GM19025 (cell line): ENCODE measurements at regions not wholly inside any gene's neighbourhood (a gene's known extent, or its start where the extent isn't known, plus 50 kb on each side); places are given as distances from the start of the nearest gene placed in this dataset.

Experiments used
- ATAC-seq: cut with Tn5 transposase; IDR thresholded peaks from one replicate; pipeline ENCODE4 v1.9.1; 2021; ENCODE audit warnings: mild to moderate bottlenecking, low read depth, moderate library complexity; ENCODE audit not compliant: unreplicated experiment

DNA sequence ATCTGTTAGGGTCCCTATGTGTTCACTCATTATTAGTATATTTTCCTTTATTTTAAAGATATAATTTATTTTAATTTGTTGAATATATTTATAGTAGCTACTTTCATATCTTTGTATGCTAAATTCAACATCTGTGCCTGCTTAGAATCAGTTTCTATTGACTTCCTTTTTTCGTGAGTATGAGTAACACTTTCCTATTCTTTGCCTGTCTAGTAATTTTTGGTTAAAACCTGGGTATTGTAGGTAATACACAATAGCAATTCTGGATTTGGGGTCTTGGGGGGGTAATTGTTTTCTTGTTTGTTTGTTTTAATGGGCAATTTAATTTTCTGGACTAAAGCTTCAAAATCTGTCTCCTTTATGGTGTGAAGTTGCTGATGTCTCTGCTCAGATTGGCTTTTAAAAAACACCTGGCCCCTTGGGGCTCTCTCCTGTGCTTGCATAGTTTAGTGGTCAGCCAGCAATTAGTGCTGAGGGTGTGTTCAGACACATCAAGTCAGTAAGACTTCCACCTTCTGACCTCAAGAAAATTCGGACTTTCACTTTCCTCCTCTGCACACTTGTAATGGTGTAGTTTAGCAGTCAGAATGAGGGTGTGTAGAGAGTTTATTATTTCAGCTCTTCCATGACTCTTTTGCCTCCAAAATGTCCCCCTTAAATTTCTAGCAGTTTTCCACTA is 124.4 kb upstream of the MAP1B start:
- no peak for ATAC-seq

DNA sequence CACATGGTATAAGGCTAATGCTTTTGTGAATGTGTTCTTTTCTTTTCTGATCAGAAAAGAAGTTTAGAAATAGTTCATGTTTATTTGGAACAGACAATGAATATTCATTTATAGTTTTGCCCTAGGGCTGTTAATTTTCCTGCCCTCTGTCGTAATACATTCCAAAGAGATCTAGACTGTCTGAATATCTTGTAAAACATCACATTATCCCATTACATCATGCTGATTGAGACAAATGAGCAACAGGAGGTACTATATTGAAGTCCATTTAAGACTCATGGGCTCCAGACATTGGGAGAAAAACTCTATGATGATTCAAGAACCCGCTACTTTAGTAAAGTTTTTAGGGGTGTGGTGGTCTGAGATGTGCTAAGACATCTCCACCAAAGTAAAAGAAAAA is 121.2 kb upstream of the MAP1B start:
- no peak for ATAC-seq

DNA sequence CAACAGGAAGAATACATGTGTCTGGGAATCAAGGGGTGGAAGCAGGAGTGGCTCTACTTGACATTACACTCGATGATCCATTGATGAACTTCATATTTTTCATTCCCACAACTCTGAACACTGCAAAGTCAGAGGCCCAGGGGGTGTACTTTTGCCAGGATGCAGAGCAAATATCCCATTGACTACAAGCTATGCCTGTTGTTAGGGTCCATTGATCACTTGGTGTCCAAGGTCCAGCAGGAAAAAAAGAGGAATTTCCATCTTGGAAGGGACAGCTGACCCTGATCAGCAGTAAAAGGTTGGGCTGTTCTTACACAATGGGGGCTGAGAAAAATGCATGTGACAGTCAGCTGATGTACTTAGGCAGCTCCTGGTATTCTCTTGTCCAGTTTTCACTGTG is 118.5 kb upstream of the MAP1B start:
- no peak for ATAC-seq

DNA sequence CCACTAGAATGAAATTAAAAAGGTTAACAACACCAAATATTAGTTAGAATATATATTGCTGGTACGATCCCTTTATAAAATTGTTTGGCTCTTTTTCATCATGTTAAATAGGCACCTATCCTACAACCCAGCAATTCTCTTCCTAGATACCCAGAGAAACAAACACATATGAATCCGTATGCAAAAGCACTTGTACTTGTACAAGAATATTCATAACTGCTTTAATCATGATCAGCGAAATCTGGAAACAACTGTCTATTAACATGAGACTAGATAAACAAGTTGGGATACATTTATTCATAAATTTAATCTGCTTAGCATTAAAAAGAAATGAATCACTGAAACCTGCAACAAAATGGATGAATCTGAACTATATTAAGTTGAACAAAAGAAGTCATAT is 113.7 kb upstream of the MAP1B start:
- ATAC-seq = no peak

DNA sequence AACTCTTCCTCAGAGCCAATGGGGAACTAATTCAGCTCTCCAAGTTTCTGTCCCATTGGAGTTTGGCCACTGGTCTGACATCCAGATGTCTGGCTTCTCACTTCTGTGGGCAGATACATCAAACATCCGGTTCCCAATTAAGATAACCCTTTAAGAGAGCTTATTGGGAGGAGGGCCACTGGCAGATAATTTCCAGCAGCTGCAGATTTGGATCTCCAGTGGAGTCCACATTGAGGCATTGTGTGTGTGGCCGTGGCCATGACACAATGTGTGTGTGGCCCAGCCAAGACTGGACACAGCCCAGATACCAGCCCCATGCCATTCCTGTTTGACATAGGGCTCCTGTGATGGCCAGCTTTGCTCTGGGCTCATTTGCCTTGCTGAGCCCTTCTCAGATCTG is 110.5 kb upstream of the MAP1B start:
- no peak for ATAC-seq

DNA sequence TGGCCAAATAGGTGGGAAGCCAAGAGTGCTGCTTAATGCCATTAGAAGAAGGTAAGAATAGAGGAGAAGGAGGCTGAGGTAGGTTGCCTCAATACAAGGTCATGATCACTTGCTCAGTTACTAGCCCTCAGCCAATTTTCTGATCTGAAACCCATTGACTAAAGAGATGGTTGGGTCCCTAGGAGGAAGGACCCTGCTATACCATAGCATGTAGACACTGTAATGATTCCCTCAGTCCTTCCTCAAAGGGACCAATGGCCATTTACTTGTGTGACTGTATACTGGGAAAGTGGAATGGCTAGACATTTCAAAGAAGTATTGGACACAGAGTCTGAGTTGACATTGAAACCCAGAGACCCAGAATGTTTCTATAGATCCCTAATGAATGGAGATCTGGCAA is 108.5 kb upstream of the MAP1B start:
- no peak for ATAC-seq

DNA sequence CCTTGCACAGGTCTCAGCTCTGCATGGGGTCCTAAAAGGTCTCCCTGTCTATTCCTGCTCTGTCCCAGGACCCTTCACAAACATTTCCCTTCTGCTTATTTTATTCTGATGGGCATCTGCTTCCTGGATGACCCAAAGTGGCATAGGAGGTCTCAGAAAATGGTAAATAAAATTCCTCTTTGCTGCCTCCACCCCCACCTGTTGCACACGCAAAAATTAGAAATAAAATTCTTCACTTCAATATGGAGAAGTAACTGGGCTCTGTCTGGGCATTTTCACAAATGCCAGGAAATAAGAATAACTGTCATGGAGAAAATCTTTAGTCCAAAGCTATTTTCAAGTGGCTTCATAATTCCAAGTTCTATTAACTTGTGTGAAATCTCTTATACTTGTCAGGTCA is 106.6 kb upstream of the MAP1B start:
- no peak for ATAC-seq

DNA sequence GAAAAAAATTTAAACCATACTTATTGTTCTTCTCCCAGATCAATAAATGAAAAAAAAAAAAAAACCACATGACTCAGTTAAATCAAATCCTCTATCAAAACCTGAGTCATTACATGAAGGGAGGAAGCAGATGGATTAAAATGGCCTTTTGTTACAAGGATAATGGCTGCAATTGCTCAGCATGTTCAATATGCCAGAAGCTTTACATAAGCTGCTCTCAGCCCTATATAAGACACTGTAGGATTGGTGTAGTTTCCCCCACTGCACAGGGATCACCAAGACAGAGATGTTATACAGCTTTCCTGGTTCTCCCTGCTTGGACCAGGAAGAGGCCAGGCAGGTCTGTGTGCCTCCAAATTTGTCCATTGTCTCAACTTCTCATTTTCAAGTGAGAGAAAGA is 101.6 kb upstream of the MAP1B start:
- ATAC-seq = no peak

DNA sequence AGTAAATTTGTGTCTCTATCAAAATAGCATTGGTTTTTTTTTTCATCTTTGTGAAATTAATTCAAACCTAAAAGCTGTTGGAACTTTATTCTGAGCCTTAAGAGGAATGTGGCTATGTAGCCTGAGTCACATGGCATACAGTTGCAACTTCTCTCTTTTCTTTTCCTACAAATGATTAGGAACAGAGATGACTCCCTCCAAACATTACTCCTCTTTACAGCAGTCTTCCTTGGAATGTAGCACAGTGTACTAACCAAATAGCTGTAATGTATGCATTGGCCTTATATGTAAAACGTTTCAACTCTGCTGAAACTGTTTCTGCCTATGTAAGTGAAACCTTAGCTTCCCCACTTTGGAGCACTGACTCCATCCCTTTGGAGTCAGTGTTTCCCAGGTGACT is 100.9 kb upstream of the MAP1B start:
- ATAC-seq = no peak

DNA sequence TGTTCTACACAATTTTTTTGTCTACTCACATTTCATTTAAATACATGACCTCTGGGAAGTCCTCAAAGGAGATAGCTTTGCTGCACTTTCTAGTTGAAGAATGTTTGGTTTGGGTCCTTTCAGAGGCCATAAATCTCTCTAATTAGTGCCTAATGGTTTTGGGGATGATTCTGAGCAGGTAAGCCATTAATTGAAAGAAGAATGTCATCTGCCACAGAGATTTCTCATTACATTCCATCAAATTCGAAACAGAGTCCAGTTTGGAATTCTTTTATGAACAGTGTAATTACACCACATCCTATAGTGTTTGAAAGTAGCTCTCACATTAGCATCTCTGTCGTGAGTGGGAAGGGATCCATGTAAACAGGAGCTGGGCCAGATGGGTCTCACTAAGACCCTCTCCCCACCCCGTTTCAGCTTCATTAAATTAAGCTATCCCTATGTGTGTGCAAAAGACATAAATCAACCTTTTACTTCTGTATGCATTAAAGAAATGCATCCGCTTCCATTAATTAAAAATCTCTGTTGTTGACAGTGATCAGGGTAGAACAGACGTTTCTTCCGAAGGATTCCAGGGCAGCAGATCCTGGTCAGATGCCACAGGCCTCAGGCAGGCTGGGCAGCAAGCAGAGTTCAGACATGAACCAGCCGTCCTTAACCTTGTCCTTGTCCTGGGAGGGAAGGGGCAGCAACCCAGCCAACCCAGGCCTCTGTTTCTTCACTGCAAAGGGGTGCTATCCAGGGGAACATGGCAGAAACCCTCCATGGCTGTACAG is 99.8 kb upstream of the MAP1B start:
- ATAC-seq = no peak

DNA sequence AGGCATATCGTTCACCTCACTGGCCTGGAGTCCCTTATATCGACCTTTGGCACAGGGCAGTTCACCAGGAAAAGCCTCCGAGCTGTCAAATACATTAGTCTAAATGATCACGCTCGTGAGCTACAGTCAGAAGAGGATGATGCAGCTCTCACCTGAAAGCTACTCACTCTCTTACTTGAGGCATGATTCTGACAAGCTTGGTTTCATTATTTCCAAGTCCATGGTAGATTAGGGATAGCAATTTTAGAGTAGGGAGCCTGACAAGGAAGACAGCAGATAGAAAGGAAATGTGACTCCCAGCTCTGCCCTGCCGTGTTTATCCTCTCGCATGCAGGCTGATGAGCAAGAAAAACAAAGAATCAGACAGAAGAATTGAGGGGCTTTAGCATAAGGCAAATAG is 98.0 kb upstream of the MAP1B start:
- ATAC-seq = no peak

DNA sequence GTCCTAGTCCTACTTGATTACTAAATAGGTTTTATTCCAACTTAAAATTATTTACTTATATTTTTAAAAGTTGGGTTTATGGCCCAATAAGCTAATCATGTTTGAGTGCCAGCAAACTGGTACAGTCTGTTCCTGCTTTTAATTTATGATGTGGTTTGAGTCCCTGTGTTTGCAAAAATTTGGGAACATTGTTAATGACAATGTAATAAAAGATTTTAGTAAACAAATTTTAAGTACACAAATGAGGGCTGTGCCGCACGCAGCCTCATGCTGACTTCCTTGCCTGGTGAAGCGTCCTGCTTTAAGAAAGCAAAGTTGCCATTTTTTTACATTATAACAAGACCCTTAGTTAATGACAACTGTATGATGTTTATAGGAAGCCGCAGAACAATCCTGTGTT is 96.8 kb upstream of the MAP1B start:
- ATAC-seq = no peak

DNA sequence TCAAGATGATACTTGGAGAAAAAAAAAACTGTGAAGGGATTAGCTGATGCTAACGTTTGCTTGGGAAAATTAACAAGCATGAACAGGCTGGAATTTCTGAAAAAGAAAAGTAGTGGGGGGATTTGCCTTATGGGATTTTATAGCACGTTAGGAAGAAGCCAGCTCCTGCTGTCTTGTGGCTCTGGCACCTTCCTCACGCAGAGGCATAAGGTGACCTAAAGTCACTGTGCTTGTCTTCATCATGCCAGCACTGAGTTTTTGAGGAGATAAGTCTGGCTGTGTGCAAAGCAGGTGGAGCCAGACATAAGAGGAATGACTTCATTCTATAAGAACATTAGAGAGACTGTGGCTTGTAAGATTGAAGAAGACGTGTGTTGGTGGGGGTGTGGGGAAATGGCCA is 94.4 kb upstream of the MAP1B start:
- ATAC-seq = no peak

DNA sequence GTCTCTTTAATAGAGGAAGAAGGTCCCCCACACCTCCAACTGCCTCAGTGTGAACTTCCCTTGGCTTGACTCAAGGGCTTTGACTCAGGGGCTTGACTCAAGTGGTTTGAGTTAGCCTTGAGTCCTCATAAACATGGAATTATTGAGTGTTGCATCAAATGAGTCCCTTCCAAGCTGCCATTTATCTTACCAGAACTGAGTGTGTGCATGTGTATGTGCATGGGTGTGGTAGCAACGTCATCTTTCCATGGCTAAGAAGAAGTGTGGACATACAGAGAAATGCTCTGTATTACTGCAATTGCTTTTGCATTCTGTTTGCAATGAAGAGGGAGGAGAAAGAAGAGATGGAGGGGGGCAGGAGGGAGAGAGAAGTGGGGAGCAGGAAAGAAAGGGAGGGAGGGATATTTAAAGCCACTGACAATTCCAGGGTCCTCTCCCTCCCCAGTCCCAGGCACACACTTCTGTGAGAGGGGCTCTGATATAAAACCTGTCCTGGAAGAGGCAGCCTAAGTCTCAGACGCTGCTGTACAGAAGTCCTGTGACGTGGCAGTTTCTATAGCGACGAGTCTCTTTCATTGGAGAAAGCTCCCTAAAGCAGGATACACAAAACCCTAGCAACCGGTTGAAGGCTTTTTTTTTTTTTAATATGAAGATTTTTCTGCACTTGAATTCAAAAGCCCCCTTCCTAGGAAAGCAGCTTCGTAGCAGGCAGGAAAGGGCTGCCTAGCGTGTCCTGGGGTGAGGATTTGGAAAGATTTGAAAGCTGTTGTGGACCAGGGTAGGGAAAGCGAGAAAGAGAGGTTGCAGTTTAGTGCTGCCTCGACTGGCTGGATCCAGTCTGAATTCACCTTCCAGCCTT is 93.3 kb upstream of the MAP1B start:
- ATAC-seq = no peak

DNA sequence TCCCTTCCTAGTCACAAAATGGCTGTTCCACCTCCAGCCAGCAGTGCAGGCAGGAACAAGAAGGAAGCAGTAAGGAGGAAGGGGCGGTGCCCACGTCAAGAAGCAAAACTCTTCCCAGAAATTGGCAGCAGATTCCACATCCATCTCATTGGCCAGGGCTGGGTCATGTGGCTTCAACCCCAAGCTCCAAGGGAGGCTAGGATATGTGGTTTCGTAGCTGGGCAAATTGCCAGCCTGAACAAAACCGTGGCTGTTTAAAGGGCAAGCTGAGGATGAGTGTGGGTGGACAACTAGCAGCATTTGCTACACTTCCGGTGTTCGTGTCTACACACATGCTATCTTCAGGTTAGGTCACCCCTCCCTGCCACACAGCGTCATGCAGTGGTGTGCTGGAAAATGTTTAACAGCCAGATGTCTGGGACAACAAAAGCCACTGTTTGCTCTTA is 92.1 kb upstream of the MAP1B start:
- ATAC-seq = no peak

DNA sequence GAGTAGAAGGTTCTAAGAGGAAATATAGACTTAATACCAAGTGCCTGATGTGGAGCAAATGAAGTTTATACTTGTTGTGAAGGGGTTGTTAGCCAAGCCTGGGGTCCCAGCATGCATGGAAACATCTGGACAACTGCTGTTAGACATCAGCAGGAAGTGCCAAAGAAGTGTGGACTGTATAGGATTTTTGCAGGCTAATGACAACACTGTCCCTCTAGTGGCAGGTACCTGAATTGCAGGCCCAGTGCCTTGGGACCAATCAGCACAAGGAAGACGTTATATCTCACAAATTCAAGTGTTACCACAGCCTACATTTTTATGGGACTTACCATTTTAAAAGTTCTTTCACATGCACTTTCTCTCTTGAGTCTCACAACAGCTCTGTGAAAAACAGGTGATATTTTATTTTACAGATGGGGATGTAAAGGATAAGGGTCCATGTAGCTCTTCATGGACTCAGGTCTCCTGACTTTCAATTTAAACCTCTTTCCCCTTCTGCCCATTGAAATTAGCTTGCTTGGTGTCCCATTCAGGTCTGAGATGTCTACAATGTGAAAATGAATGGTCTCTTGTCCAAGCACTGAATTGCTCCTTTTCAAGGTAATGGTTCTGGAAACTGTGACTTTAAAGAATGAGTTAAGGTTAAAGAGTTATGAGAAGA is 89.0 kb upstream of the MAP1B start:
- no peak for ATAC-seq

DNA sequence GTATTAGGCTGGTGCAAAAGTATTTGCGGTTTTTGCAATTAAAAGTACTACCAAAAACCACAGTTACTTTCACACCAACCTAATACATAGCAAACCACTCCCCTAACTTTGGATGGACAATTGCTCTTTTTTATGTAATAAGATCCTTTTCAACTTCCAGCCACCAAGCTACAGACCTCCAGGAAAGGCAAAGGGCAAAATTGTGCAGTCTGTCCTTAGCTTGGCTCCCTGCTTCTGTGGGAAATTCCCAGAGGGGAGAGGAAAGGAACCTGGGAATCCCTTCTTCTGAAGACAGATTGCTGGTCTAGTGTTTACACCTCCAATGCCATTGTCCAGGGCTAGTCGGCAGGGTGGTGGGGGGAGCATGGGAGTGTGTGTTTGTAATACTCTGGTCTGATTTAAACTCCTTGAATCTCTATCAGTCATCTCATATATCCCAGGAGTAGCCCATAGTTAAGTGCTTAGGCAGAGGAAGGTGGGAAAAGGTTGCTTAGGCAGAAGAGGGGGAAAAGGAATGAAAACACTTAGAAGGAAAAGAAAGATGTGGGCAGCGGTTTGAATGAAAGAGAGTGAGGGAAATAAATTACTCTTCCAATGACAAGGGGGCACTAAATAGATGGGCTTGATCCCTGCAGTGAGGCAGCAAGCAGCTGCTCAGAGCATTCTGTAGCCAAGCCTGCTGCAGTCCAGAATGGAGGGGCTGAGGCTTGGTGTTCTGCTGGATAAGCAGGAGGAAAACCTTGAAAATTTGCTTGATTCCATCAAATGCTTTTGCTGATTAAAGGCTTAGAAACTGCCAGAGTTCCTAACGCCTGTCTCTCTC is 86.9 kb upstream of the MAP1B start:
- no peak for ATAC-seq

DNA sequence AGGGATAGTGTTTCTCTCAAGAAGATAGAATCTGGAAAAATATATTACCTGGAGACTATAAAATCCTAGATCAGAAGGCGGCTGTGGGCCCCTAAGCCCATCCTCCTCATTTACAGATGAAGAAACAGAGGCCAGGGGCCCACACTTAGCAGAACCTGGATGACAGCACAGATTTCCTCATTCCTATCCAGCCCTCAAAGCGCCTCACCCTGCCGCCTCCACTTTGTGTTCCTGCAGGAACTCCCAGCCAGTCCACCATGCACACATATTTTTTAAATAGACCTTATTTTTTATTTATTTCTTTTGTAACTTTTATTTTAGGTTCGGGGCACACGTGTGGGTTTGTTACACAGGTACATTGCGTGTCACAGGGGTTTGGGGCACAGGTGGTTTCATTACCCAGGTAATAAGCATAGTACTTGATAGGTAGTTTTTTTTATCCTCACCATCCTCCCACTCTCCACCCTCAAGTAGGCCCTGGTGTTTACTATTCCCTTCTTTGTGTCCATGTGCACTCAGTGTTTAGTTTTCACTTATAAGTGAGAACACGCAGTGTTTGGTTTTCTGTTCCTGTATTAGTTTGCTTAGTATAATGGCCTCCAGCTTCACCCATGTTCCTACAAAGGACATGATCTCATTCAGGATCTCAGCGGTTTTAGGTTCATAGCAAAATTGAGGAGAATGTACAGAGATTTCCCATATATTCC is 85.5 kb upstream of the MAP1B start:
- ATAC-seq = no peak

DNA sequence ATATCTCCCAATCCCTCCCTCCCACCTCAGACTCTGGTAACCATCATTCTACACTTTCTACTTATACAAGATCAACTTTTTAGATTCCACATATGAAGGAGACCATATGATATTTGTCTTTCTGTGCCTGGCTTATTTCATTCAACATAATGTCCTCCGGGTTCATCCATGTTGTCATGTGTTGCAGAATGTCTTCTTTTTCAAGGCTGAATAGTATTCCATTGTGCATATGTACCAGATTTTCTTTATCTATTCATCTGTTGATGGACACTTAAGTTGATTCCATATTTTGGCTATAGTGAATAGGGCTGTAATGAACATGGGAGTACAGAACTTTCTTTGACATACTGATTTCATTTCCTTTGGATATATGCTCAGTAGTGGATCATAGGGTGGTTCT is 78.9 kb upstream of the MAP1B start:
- ATAC-seq = no peak
